Choroid plexus epithelial cell (primary cell): ENCODE measurements at regions not wholly inside any gene's neighbourhood (a gene's known extent, or its start where the extent isn't known, plus 50 kb on each side); places are given as distances from the start of the nearest gene placed in this dataset.

Source experiments
- DNase-seq: peaks from one replicate; pipeline ENCODE4 v3.0.0-alpha.2; 2010; ENCODE audit warnings: low read depth
- H3K4me3 ChIP-seq: 2 replicates; pipeline ENCODE4 v1.5.1; 2011; ENCODE audit warnings: low read depth, mild to moderate bottlenecking, control low read depth, low read length, moderate library complexity
- CTCF ChIP-seq: conservative IDR thresholded peaks from 2 replicates; pipeline ENCODE4 v1.5.1; 2011; ENCODE audit warnings: low read depth, mild to moderate bottlenecking, control low read depth, inconsistent platforms, low read length, moderate library complexity

- no peak for DNase-seq
- no peak overlapping the region for H3K4me3 ChIP-seq
- TF ChIP-seq CTCF = no peak
These were observed 900.9 kb upstream of the ROBO1 start for GRCh38 chr3:80668600-80669294.

GRCh38 chr3:80668100-80668499, 900.3 kb upstream of the ROBO1 start:
- no peak for DNase-seq
- no peak for TF ChIP-seq CTCF
- no peak overlapping the region for H3K4me3 ChIP-seq

GRCh38 chr3:80663426-80663825, 895.6 kb upstream of the ROBO1 start:
- DNase-seq = no peak
- no peak overlapping the region for H3K4me3 ChIP-seq
- TF ChIP-seq CTCF = no peak

- no peak for DNase-seq
- H3K4me3 ChIP-seq = no peak overlapping the region
- no peak for TF ChIP-seq CTCF
These were observed 887.4 kb upstream of the ROBO1 start for GRCh38 chr3:80655216-80655615.

- no peak overlapping the region for H3K4me3 ChIP-seq
- TF ChIP-seq CTCF = no peak
- no peak for DNase-seq
These were observed 881.4 kb upstream of the ROBO1 start for GRCh38 chr3:80649170-80649569.

GRCh38 chr3:80643421-80643820, 875.6 kb upstream of the ROBO1 start:
- H3K4me3 ChIP-seq = no peak overlapping the region
- no peak for DNase-seq
- no peak for TF ChIP-seq CTCF
